Activated naive CD8-positive, alpha-beta T cell treated with anti-CD3 and anti-CD28 coated beads, Interleukin-2, amount 10 ng/mL, durations not matched to agents 7 days and 5 days (primary cell): ENCODE measurements at regions not wholly inside any gene's neighbourhood (a gene's known extent, or its start where the extent isn't known, plus 50 kb on each side); places are given as distances from the start of the nearest gene placed in this dataset.

ENCODE experiments used
- ATAC-seq: fragments of 150-1000 bp; cut with Tn5 transposase; one replicate; pipeline ENCODE4 v1.10.0; 2021; ENCODE audit warnings: low read depth, moderate library complexity
- POLR2A ChIA-PET: fragments of 350-600 bp; sonication (Branson Sonifier 250); formaldehyde crosslinking; loops from one replicate; lab custom pipeline; 2021; ENCODE audit warnings: antibody characterized with exemption; lab: Charles Lee
- DNase-seq: peaks from one replicate; pipeline ENCODE4 v3.0.0; 2021
- H3K27ac Mint-ChIP-seq: one replicate; pipeline ENCODE4 v1.8.0; 2022; ENCODE audit warnings: mild to moderate bottlenecking, mixed read lengths
- H3K27me3 Mint-ChIP-seq: one replicate; pipeline ENCODE4 v1.8.0; 2022; ENCODE audit warnings: mild to moderate bottlenecking, moderate library complexity, mixed read lengths
- H3K36me3 Mint-ChIP-seq: one replicate; pipeline ENCODE4 v1.8.0; 2021; ENCODE audit warnings: mild to moderate bottlenecking, mixed read lengths
- H3K4me1 Mint-ChIP-seq: one replicate; pipeline ENCODE4 v1.8.0; 2021; ENCODE audit warnings: mixed read lengths
- H3K4me3 Mint-ChIP-seq: one replicate; pipeline ENCODE4 v1.8.0; 2022; ENCODE audit warnings: mild to moderate bottlenecking, moderate library complexity, mixed read lengths
- H3K9me3 Mint-ChIP-seq: one replicate; pipeline ENCODE4 v1.8.0; 2021; ENCODE audit warnings: mixed read lengths

DNA sequence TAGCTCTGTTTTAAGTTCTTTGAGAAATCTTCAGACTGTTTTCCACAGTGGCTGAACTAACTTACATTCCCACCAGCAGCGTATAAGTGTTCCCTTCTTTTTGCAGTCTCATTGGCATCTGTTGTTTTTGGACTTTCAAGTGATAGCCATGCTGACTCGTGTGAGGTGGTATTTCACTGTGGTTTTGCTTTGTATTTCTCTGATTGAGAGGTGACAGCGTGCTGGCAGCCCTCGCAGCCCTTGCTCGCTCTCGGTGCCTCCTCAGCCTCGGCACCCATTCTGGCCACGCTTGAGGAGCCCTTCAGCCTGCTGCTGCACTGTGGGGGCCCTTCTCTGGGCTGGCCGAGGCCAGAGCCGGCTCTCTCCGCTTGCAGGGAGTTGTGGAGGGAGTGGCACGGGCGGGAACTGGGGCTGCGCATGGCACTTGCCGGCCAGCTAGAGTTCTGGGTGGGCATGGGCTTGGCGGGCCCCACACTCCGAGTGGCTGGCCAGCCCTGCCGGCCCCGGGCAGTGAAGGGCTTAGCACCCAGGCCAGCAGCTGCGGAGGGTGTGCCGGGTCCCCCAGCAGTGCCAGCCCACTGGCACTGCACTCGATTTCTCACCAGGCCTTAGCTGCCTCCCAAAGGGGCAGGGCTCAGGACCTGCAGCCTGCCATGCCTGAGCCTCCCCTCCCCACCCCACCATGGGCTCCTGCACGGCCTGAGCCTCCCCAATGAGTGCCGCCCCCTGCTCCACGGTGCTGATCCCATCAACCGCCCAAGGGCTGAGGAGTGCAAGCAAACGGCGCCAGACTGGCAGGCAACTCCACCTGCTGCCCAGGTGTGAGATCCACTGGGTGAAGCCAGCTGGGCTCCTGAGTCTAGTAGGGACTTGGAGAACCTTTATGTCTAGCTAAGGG, 151.8 kb downstream of the IRS1 start:
- peaks cover 20% of the 10 kb centered on the region for H3K36me3 Mint-ChIP-seq
- no peak overlapping the region for H3K4me3 Mint-ChIP-seq
- ATAC-seq, result no peak
- DNase-seq, result no peak
- H3K9me3 Mint-ChIP-seq, result peaks cover 10% of the 10 kb centered on the region
- H3K4me1 Mint-ChIP-seq, result peaks cover 29% of the 10 kb centered on the region
- H3K27me3 Mint-ChIP-seq, result peaks cover 13% of the 10 kb centered on the region
- no peak overlapping the region for H3K27ac Mint-ChIP-seq
- POLR2A ChIA-PET, result no interaction called here

DNA sequence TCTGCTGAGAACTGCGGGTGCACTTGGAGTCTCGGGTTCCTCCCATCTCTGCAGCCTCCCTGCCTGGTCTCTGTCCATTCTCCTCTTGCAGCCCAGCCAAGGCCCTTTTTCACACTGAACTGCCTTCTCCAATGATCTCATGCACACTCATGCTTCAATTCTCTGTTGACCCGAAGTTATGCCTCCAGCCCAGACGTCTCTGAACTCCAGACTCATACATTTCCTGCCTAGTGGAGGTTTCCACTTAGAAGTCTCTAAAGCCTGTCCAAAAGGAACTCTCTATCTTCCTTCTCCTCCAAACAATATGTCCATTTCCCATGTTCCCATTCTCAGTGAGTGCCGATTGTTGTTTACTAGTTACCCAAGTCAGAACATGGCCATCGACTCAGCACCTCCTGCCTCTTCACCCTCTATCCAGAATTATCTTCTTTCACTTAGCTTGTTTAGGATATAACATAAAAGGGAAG, 155.2 kb downstream of the IRS1 start:
- DNase-seq, result no peak
- Mint-ChIP-seq H3K27ac (no peak overlapping the region), H3K9me3 (peaks cover 15% of the 10 kb centered on the region), H3K4me3 (no peak overlapping the region), H3K27me3 (peaks cover 15% of the 10 kb centered on the region), H3K36me3 (peaks cover 9% of the 10 kb centered on the region), H3K4me1 (peaks cover 3% of the 10 kb centered on the region)
- POLR2A ChIA-PET, result no interaction called here
- no peak for ATAC-seq

DNA sequence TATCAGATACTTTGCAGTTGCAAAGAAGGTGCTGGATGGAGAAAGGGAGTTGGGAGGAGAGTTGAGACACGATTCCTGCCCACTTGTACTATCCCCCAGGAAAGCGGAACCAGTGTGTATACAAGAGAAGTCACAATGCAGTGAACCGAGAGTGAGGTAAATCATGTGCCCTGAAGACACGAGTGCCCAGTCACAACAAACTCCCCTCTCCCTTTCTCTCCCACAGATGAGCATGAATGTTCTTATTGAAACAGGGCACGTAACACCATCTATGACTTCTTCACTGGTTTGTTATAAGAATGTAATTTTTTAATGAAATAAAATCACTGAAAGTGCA, 155.7 kb downstream of the IRS1 start:
- peaks cover 9% of the 10 kb centered on the region for H3K9me3 Mint-ChIP-seq
- H3K27me3 Mint-ChIP-seq, result peaks cover 15% of the 10 kb centered on the region
- no peak overlapping the region for H3K4me3 Mint-ChIP-seq
- ATAC-seq, result no peak
- H3K4me1 Mint-ChIP-seq, result peaks cover 2% of the 10 kb centered on the region
- H3K36me3 Mint-ChIP-seq, result peaks cover 4% of the 10 kb centered on the region
- POLR2A ChIA-PET, result no interaction called here
- DNase-seq, result no peak
- no peak overlapping the region for H3K27ac Mint-ChIP-seq

DNA sequence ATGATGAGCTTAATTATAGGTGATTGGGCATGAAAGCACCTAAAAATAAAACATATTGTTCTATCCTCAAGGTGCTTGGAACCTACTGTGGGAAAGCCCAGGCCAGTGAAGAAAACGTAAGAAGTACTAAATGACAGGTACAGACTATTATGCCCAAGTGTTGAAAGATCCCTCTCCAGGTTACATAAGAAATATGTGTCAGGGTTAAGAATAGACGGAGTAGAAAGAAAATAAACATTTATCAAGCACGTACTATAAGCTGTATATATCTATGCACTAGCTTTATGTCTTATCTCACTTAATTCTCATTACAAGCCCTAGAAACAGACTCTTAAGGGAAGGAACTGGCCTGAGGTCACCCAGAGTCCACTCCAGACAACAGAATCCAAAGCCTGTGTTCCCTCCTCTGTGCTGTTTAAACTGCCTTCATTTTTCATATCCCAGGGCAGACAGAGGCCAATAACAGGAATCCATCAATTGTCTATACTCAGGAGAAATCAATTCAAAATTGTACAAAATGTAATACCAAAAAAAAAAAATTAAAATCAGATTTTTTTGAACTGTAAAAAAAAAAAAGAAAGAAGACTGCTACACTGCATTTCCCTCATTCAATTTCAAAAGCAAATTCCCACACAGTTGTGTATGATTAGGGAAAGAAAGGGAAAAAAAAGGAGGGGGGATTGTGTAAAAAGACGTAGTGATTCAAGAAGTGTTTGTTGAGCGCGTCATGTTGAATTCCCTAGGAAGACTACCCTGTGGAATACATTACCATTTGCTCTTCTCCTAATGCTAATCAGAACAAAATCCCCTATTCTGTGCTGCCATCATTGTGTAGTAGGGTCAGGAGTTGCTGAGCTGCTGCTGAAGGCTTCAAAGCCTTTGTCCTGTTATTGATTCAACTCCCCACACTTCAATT, 156.3 kb downstream of the IRS1 start:
- ATAC-seq, result no peak
- H3K27ac Mint-ChIP-seq, result no peak overlapping the region

DNA sequence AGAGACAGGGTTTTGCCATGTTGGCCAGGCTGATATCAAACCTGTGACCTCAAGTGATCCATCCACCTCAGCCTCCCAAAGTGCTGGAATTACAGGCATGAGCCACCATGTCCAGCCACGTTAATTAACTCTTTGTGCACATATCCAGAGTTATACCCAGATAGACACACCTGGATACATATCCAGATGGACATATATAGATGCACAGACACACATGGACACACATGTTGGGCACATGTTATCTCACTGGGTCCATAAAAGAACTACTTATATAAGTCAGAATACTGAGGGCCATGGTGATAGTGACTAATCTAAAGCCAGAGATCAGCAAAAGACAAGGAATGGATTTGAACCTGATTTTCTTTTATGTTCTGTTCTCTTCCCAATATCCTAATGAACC, 158.6 kb downstream of the IRS1 start:
- H3K9me3 Mint-ChIP-seq, result peaks cover 6% of the 10 kb centered on the region
- POLR2A ChIA-PET, result no interaction called here
- DNase-seq (no peak), ATAC-seq (no peak)
- H3K27me3 Mint-ChIP-seq, result peaks cover 15% of the 10 kb centered on the region
- no peak overlapping the region for H3K27ac Mint-ChIP-seq
- no peaks in the 10 kb centered on the region for H3K36me3 Mint-ChIP-seq
- no peak overlapping the region for H3K4me3 Mint-ChIP-seq
- H3K4me1 Mint-ChIP-seq, result peaks cover 2% of the 10 kb centered on the region

More for the DNA sequence above, 156.3 kb downstream of the IRS1 start:
- H3K27me3 Mint-ChIP-seq, result peaks cover 15% of the 10 kb centered on the region
- POLR2A ChIA-PET, result no interaction called here
- peaks cover 2% of the 10 kb centered on the region for H3K4me1 Mint-ChIP-seq
- H3K36me3 Mint-ChIP-seq, result no peaks in the 10 kb centered on the region
- no peak for DNase-seq
- no peak overlapping the region for H3K4me3 Mint-ChIP-seq
- H3K9me3 Mint-ChIP-seq, result peaks cover 6% of the 10 kb centered on the region

DNA sequence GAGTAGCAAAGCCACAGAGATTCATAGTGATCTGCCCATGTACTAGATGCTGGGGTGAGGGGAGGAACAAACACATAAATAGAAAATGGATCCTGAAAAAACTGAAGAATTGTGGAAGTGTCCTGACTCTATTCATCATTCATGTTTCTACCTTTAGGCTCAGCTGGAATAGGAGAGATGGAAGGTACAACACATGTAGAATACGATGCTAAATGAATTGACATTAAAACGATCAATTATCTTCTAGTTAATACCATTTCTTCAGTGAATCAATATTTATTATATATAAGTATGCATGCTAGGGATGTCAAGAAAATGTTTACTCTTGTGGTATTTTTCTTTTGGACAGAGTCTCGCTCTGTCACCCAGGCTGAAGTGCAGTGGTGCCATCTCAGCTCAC, 159.1 kb downstream of the IRS1 start:
- Mint-ChIP-seq H3K4me1 (peaks cover 2% of the 10 kb centered on the region), H3K4me3 (no peak overlapping the region), H3K9me3 (peaks cover 6% of the 10 kb centered on the region), H3K27me3 (peaks cover 15% of the 10 kb centered on the region), H3K36me3 (no peaks in the 10 kb centered on the region), H3K27ac (no peak overlapping the region)
- POLR2A ChIA-PET, result no interaction called here
- DNase-seq (no peak), ATAC-seq (no peak)

DNA sequence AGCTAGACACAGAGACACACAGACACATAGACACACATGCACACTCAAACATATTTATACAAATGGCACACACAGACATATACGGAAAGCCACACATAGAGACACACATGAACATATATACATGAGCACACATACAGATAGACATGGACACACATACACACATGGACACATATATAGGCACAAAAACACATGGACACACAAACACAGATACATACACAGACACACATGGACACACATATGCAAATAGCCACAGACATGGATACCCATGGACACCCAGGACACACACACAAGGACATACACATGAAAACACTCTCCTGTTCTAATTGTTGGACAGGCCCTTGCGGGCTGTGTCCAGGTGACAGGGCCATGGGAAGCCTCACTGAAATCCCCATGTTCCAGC, 160.1 kb downstream of the IRS1 start:
- Mint-ChIP-seq H3K36me3 (no peaks in the 10 kb centered on the region), H3K27me3 (peaks cover 15% of the 10 kb centered on the region), H3K9me3 (peaks cover 6% of the 10 kb centered on the region), H3K4me1 (peaks cover 2% of the 10 kb centered on the region), H3K27ac (no peak overlapping the region), H3K4me3 (no peak overlapping the region)
- POLR2A ChIA-PET, result no interaction called here
- DNase-seq (no peak), ATAC-seq (no peak)

DNA sequence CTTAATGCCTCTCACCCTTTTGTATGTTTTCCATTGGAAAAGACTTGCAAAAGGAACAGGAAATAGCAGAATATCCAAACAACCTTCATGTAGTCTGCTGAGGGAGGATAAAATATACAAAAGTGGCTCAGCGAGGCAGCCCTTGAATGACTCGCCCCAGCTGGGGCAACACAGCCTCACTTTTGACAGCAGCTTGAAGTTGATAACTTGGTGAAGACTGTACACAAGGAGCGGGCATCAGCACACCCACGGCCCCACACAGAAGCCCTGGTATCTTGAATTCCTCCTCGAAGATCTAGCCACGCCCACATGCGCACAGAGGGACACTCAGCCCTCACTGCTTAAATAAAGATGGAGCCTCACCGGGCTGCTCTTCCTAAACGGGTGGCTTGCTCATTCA, 161.0 kb downstream of the IRS1 start:
- Mint-ChIP-seq H3K36me3 (no peaks in the 10 kb centered on the region), H3K4me3 (no peak overlapping the region), H3K27ac (no peak overlapping the region), H3K27me3 (peaks cover 11% of the 10 kb centered on the region), H3K9me3 (peaks cover 6% of the 10 kb centered on the region), H3K4me1 (no peaks in the 10 kb centered on the region)
- no peak for DNase-seq
- POLR2A ChIA-PET, result no interaction called here
- ATAC-seq, result no peak

DNA sequence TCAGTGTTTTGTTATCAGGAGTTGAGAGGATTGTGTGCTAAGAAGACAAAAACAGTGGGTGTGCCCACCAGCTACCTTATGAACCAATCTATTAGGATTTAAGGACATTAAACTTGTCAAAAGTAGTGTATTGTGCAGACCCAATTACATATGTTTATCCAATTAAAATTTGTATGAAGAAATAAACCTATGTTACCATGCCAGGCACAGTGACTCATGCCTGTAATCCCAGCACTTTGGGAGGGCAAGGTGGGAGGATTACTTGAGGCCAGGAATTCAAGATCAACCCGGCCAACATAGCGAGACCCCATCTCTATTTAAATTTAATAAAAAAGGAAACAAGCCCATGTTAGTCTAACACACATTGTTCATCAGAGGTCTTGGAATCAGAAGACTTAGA, 162.2 kb downstream of the IRS1 start:
- ATAC-seq, result no peak
- Mint-ChIP-seq H3K4me3 (no peak overlapping the region), H3K4me1 (no peaks in the 10 kb centered on the region), H3K9me3 (peaks cover 6% of the 10 kb centered on the region), H3K27me3 (peaks cover 5% of the 10 kb centered on the region), H3K36me3 (no peaks in the 10 kb centered on the region), H3K27ac (no peak overlapping the region)
- no peak for DNase-seq
- POLR2A ChIA-PET, result no interaction called here

DNA sequence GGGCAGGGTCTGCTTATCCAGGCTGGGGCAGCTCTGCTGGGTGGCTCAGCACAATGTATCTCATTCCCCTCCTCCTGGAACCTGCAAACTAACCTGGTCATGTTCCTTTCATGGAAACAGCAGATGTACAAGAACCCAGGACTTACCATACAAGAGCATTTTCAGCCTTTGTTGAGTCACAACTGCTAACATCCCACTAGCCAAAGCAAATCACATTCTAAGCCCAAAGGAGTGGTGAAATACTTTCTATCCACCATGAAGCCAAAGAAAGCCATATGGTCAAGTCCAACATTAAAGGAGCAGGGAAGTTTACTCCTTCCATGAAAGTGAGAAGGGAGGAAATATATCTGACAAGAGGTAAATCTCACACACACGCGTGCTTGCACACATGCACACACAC, 163.0 kb downstream of the IRS1 start:
- Mint-ChIP-seq H3K27me3 (peaks cover 5% of the 10 kb centered on the region), H3K36me3 (no peaks in the 10 kb centered on the region), H3K9me3 (peaks cover 6% of the 10 kb centered on the region), H3K4me3 (no peak overlapping the region), H3K4me1 (no peaks in the 10 kb centered on the region), H3K27ac (no peak overlapping the region)
- POLR2A ChIA-PET, result no interaction called here
- ATAC-seq (no peak), DNase-seq (no peak)

DNA sequence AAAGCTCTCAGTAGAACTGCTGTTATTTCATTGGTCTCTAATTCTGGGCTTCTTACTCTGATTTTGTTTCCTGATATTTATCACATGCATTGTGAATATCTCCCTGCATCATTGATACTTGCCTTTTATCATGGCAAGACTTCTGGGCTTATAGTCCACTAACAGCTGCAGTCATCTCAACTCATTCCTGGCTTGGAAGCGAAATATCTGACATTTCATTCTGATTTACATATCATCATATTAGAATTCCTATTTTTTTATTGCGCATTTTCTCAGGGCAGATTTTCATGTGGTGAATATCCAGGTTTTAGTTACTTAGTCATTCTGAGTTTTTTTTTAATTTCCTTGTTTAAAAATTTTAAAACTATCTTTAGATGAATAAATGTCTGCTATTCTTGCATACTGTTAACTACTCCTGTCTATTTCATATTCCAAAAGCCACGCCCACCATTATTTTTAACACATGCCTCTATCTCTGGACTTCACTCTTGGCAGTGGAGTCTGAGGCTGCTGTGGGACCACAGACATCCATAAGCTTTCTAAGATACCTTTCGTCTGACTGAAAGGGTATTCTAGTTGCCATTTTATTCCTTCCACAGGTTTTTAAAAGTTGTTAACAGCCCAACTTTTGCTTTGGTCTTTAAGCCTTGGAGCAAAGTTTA, 164.5 kb downstream of the IRS1 start:
- no peaks in the 10 kb centered on the region for H3K9me3 Mint-ChIP-seq
- H3K4me1 Mint-ChIP-seq, result no peaks in the 10 kb centered on the region
- ATAC-seq (no peak), DNase-seq (no peak)
- H3K27ac Mint-ChIP-seq, result no peak overlapping the region
- peaks cover 4% of the 10 kb centered on the region for H3K27me3 Mint-ChIP-seq
- no peak overlapping the region for H3K4me3 Mint-ChIP-seq
- H3K36me3 Mint-ChIP-seq, result no peaks in the 10 kb centered on the region
- POLR2A ChIA-PET, result no interaction called here

DNA sequence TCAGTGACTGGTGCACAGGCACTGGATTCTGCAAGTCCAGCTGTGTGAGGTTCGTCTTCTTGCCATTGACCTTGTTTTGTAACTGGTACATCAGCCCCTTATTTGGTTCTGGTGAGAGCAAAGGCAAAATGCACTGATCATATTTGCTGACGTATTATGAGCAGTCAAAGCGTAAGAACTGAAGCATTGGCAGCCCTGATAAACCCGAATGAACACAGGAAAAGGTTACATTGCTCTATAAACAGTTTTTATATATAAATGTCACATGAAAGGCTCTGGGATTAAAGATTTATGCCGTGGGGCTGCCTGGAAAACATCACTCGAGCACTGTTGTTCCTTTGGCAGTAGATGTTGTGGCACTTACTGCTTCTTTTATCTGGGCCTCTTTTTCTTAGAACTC, 167.9 kb downstream of the IRS1 start:
- H3K4me3 Mint-ChIP-seq, result no peak overlapping the region
- ATAC-seq (no peak), DNase-seq (no peak)
- H3K9me3 Mint-ChIP-seq, result peaks cover 2% of the 10 kb centered on the region
- no peaks in the 10 kb centered on the region for H3K4me1 Mint-ChIP-seq
- no peaks in the 10 kb centered on the region for H3K36me3 Mint-ChIP-seq
- POLR2A ChIA-PET, result no interaction called here
- H3K27me3 Mint-ChIP-seq, result peaks cover 4% of the 10 kb centered on the region
- no peak overlapping the region for H3K27ac Mint-ChIP-seq

DNA sequence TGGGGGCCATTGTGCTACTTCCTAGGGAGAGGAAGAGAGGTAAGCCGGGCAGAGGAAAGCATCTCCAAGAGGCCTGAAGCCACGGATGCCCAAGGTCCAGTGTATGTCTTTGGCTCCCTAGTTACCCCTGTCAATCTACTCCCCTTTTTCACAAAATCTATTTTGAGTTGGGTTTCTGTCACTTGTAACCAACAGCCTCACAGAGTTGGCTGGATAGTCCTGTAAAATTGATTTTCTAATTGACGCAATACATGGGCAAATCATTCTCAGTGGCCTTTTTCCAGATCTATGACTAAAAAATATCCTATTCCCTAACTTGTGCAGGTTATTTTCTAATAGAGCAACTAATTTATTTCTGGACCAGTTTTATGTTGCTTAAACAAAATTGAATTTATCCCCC, 168.4 kb downstream of the IRS1 start:
- Mint-ChIP-seq H3K4me1 (no peaks in the 10 kb centered on the region), H3K36me3 (no peaks in the 10 kb centered on the region), H3K4me3 (no peak overlapping the region), H3K27me3 (peaks cover 4% of the 10 kb centered on the region), H3K27ac (no peak overlapping the region), H3K9me3 (peaks cover 2% of the 10 kb centered on the region)
- DNase-seq (no peak), ATAC-seq (no peak)
- POLR2A ChIA-PET, result no interaction called here
